Endothelial cell of umbilical vein (primary cell): ENCODE measurements at regions not wholly inside any gene's neighbourhood (a gene's known extent, or its start where the extent isn't known, plus 50 kb on each side); places are given as distances from the start of the nearest gene placed in this dataset.

ENCODE experiments used
- EZH2 ChIP-seq: IDR thresholded peaks from 2 replicates; pipeline ENCODE4 v1.6.1; 2012; ENCODE audit warnings: borderline replicate concordance, low read depth, mild to moderate bottlenecking, moderate library complexity, low read length, inconsistent platforms; ENCODE audit not compliant: severe bottlenecking
- POLR2A ChIP-seq: IDR thresholded peaks from 2 replicates; pipeline ENCODE4 v1.6.1; 2012; ENCODE audit warnings: low read depth, mild to moderate bottlenecking, control low read depth, low read length
- POLR2AphosphoS5 ChIP-seq: IDR thresholded peaks from 2 replicates; pipeline ENCODE4 v1.6.1; 2012; ENCODE audit warnings: low read depth, mild to moderate bottlenecking, control low read depth, low read length, moderate library complexity; ENCODE audit not compliant: insufficient read depth
- TF ChIP-seq, protein P1 (sequence below), 2 donors: IDR thresholded peaks; 1 replicate in 1 of 2; 2 replicates in 1 of 2; pipeline ENCODE4 v1.5.1; 2011; ENCODE audit warnings: low read length in 2 of 2, mild to moderate bottlenecking in 2 of 2, moderate library complexity in 2 of 2, control low read depth in 1 of 2, inconsistent platforms in 1 of 2, low read depth in 1 of 2; ENCODE audit not compliant: insufficient read depth in 1 of 2; ENCODE audit errors: extremely low read depth in 1 of 2
- TF ChIP-seq, protein P2 (sequence below): IDR thresholded peaks from 2 replicates; pipeline ENCODE4 v1.6.1; 2011; ENCODE audit not compliant: insufficient read depth, insufficient read length

DNA sequence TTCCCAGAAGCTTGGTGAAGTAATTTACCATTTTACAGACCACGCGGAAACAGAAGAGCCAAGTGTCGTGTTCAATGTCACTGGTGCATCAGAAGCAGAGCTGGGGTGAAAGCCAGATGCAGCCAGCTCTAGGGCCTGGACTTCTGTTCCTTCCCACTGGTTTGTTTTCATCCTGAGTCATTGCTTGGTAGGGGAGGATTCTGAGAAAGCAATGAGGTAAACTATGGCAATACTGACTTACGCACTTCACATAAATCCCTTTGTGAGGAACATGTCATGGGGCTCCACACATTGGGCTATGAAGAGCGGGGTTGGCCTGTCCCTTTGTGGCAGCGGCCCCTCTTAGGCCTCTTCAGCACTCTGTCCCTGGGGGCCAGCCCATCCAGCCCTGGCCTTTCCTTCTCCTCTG, 52.4 kb upstream of the RBFOX2 start:
- TF ChIP-seq, protein P1, sequence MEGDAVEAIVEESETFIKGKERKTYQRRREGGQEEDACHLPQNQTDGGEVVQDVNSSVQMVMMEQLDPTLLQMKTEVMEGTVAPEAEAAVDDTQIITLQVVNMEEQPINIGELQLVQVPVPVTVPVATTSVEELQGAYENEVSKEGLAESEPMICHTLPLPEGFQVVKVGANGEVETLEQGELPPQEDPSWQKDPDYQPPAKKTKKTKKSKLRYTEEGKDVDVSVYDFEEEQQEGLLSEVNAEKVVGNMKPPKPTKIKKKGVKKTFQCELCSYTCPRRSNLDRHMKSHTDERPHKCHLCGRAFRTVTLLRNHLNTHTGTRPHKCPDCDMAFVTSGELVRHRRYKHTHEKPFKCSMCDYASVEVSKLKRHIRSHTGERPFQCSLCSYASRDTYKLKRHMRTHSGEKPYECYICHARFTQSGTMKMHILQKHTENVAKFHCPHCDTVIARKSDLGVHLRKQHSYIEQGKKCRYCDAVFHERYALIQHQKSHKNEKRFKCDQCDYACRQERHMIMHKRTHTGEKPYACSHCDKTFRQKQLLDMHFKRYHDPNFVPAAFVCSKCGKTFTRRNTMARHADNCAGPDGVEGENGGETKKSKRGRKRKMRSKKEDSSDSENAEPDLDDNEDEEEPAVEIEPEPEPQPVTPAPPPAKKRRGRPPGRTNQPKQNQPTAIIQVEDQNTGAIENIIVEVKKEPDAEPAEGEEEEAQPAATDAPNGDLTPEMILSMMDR (IDR thresholded peaks at IDR 0.05; ENCODE audit: extremely low read depth in 1 of 2, insufficient read depth in 1 of 2, low read depth in 1 of 2, low read length in 2 of 2) = no peak
- TF ChIP-seq, protein P2, sequence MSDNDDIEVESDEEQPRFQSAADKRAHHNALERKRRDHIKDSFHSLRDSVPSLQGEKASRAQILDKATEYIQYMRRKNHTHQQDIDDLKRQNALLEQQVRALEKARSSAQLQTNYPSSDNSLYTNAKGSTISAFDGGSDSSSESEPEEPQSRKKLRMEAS = no peak
- TF ChIP-seq POLR2A (no peak), POLR2AphosphoS5 (no peak), EZH2 (no peak)
